HepG2 (cell line): ENCODE measurements at regions not wholly inside any gene's neighbourhood (a gene's known extent, or its start where the extent isn't known, plus 50 kb on each side); places are given as distances from the start of the nearest gene placed in this dataset.

Source experiments
- ATAC-seq: fragments of 200-7000 bp; cut with Tn5 transposase; 3 replicates; pipeline ENCODE4 v1.9.1; 2020; ENCODE audit warnings: mild to moderate bottlenecking, moderate library complexity
- BruUV-seq: library from RNA; stranded (reverse); fragments of 400-500 nt; replicated peaks from 2 replicates; lab custom pipeline; 2021; lab: Mats Ljungman, UMichigan
- CTCF ChIA-PET: fragments of 300-600 bp; formaldehyde crosslinking; extraction: SDS; loops from one replicate; lab custom pipeline; 2021; ENCODE audit warnings: low total read pairs, inconsistent platforms, low intra/inter-chr PET ratio; lab: Yijun Ruan, JAX
- POLR2A ChIA-PET: fragments of 350-600 bp; sonication (Branson Sonifier 250); formaldehyde crosslinking; loops from one replicate; lab custom pipeline; 2020; ENCODE audit warnings: antibody characterized with exemption, inconsistent platforms; lab: Yijun Ruan, JAX
- DNase-seq: peaks from one replicate; pipeline ENCODE4 v3.0.0-alpha.2; 2015; ENCODE audit warnings: low spot score
- FAIRE-seq: peaks from 3 replicates; lab custom pipeline; 2011; peaks lifted over from hg19 to GRCh38; lab: Jason Lieb, UNC
- H2AFZ ChIP-seq: one replicate; pipeline ENCODE4 v1.6.1; 2011; ENCODE audit warnings: low read length, inconsistent platforms
- H3K27ac ChIP-seq: fragments of 300-600 bp; 3 replicates; pipeline ENCODE4 v1.8.0; 2011; ENCODE audit warnings: mixed run types, mild to moderate bottlenecking, mixed read lengths, low read length, inconsistent platforms; ENCODE audit not compliant: insufficient read depth; ENCODE audit errors: extremely low read length
- H3K27me3 ChIP-seq, 2 experiments: fragments of 200-600 bp in 1 of 2; 2 replicates in 1 of 2; 3 replicates in 1 of 2; pipeline versions ENCODE4 v1.6.0 to v1.8.0; 2011; ENCODE audit warnings: low read length in 2 of 2, mild to moderate bottlenecking in 2 of 2, moderate library complexity in 2 of 2, inconsistent platforms in 1 of 2; ENCODE audit not compliant: insufficient read depth in 2 of 2, control insufficient read depth in 1 of 2
- H3K36me3 ChIP-seq, 2 experiments: fragments of 200-600 bp in 1 of 2; replicated peaks in 1 of 2; 2 replicates in 1 of 2; 3 replicates in 1 of 2; pipeline versions ENCODE4 v1.5.1 to v1.8.0; 2011; ENCODE audit warnings: low read length in 2 of 2, inconsistent platforms in 1 of 2; ENCODE audit not compliant: insufficient read depth in 2 of 2, control insufficient read depth in 1 of 2
- H3K4me1 ChIP-seq: 2 replicates; pipeline ENCODE4 v1.5.1; 2012; ENCODE audit warnings: low read length, inconsistent platforms; ENCODE audit not compliant: insufficient read depth
- H3K4me2 ChIP-seq: 2 replicates; pipeline ENCODE4 v1.6.0; 2011; ENCODE audit warnings: low read depth, low read length, inconsistent platforms
- H3K4me3 ChIP-seq, 3 experiments: fragments of 200-600 bp in 1 of 3; sonication (generic), shearing (Covaris generic) in 1 of 3; replicated peaks in 1 of 3; 2 replicates each; pipeline ENCODE4 v1.5.1; 2011 to 2016; ENCODE audit warnings: low read length in 3 of 3, inconsistent platforms in 2 of 3, low read depth in 2 of 3, mild to moderate bottlenecking in 2 of 3, control low read depth in 1 of 3, mixed read lengths in 1 of 3; ENCODE audit not compliant: insufficient read depth in 1 of 3
- H3K79me2 ChIP-seq: one replicate; pipeline ENCODE4 v1.6.1; 2011; ENCODE audit warnings: low read length, inconsistent platforms; ENCODE audit not compliant: insufficient read depth
- H3K9ac ChIP-seq: 2 replicates; pipeline ENCODE4 v1.6.0; 2011; ENCODE audit warnings: mild to moderate bottlenecking, low read depth, low read length, inconsistent platforms; ENCODE audit not compliant: insufficient read depth
- H3K9me3 ChIP-seq: 2 replicates; pipeline ENCODE4 v1.5.1; 2012; ENCODE audit warnings: mild to moderate bottlenecking, low read length
- H4K20me1 ChIP-seq: 2 replicates; pipeline ENCODE4 v1.6.0; 2011; ENCODE audit warnings: inconsistent platforms, mild to moderate bottlenecking, low read length, moderate library complexity; ENCODE audit not compliant: insufficient read depth
- ATF3 ChIP-seq: sonication (generic); formaldehyde crosslinking; IDR thresholded peaks from 2 replicates; pipeline ENCODE4 v1.4.0; 2020; ENCODE audit warnings: missing genetic modification reagents
- MEF2D ChIP-seq: sonication (generic); formaldehyde crosslinking; IDR thresholded peaks from 2 replicates; pipeline ENCODE4 v1.5.1; 2020; ENCODE audit warnings: mild to moderate bottlenecking, missing genetic modification reagents
- MLLT10 ChIP-seq: sonication (generic); formaldehyde crosslinking; IDR thresholded peaks from 2 replicates; pipeline ENCODE4 v1.4.0; 2020; ENCODE audit warnings: missing genetic modification reagents
- MNT ChIP-seq: fragments of 450-650 bp; IDR thresholded peaks from 2 replicates; pipeline ENCODE4 v1.6.1; 2016
- MZF1 ChIP-seq: sonication (generic); formaldehyde crosslinking; IDR thresholded peaks from 2 replicates; pipeline ENCODE4 v1.8.1; 2023; ENCODE audit warnings: mild to moderate bottlenecking, missing genetic modification reagents, borderline replicate concordance
- PRPF4 ChIP-seq: fragments of 200-400 bp; formaldehyde crosslinking; IDR thresholded peaks from 2 replicates; pipeline ENCODE4 v1.6.1; 2016; ENCODE audit warnings: low read length, low read depth; ENCODE audit not compliant: poor library complexity, severe bottlenecking
- SALL1 ChIP-seq: sonication (generic); formaldehyde crosslinking; IDR thresholded peaks from 2 replicates; pipeline ENCODE4 v1.8.0; 2022; ENCODE audit warnings: mild to moderate bottlenecking, missing genetic modification reagents
- SUZ12 ChIP-seq: fragments of 150-350 bp; IDR thresholded peaks from 2 replicates; pipeline ENCODE4 v1.6.1; 2014; ENCODE audit warnings: low read depth, low read length
- ZNF280B ChIP-seq: sonication (generic); formaldehyde crosslinking; IDR thresholded peaks from 2 replicates; pipeline ENCODE4 v1.5.0; 2020; ENCODE audit warnings: missing genetic modification reagents, mild to moderate bottlenecking, borderline replicate concordance
- ZNF33A ChIP-seq: sonication (generic); formaldehyde crosslinking; IDR thresholded peaks from 2 replicates; pipeline ENCODE4 v1.5.1; 2020; ENCODE audit warnings: missing genetic modification reagents, mild to moderate bottlenecking, moderate library complexity, borderline replicate concordance
- ZNF558 ChIP-seq: sonication (generic); formaldehyde crosslinking; IDR thresholded peaks from 2 replicates; pipeline ENCODE4 v1.9.0; 2022; ENCODE audit warnings: mild to moderate bottlenecking, missing genetic modification reagents, borderline replicate concordance
- ZNF644 ChIP-seq: IDR thresholded peaks from 2 replicates; pipeline ENCODE4 v1.6.1; 2016; ENCODE audit warnings: low read depth
- ZNF768 ChIP-seq: sonication (generic); formaldehyde crosslinking; IDR thresholded peaks from 2 replicates; pipeline ENCODE4 v1.4.0; 2020; ENCODE audit warnings: missing genetic modification reagents
- WGBS: methylation state at CpG from one replicate; pipeline ENCODE4 v1.1.6; 2017; ENCODE audit warnings: low lambda C conversion rate; 5-methylcytosine and 5-hydroxymethylcytosine counted together
- in situ Hi-C: cut with HindIII; loops from 2 replicates; pipeline ENCODE4 v1.10.0; 2017; ENCODE audit warnings: low pct_unique_long_range_greater_than_20kb; ENCODE audit not compliant: extremely low pct_ligation_motif_present
- intact Hi-C: fragments of 100-400 bp; cut with micrococcal nuclease; formaldehyde crosslinking; loops from one replicate; pipeline ENCODE4 v1.10.0; 2022; ENCODE audit not compliant: unreplicated experiment

- DNase-seq, result no peak
- POLR2A ChIA-PET, result no interaction called here
- FAIRE-seq, result no peak
- no TSS peak for BruUV-seq
- Histone ChIP-seq H3K27me3 (no peaks in the 10 kb centered on the region), H2AFZ (no peak overlapping the region), H4K20me1 (no peaks in the 10 kb centered on the region), H3K9ac (no peak overlapping the region), H3K36me3 (no peaks in the 10 kb centered on the region), H3K4me2 (no peak overlapping the region), H3K4me3 (no peak overlapping the region), H3K27ac (no peak overlapping the region), H3K79me2 (no peaks in the 10 kb centered on the region), H3K4me1 (no peaks in the 10 kb centered on the region)
- in situ Hi-C loops, result no loop called here
- no peak for ATAC-seq
- CTCF ChIA-PET, result no interaction called here
- WGBS, result 0% methylated on average over 4 of the region's 6 CpGs
- intact Hi-C loops, result no loop called here
- TF ChIP-seq MZF1 (CRISPR knock-in tag) (no peak), MNT (peak; percentile 15; the same call in 1 of the 2 replicates)
- TF ChIP-seq, all 625 proteins: peak for 1
- H3K9me3 ChIP-seq, result peaks cover 75% of the 10 kb centered on the region
Measured at GRCh38 chr19:24004166-24004565, 82.8 kb upstream of the ZNF254 start.

- FAIRE-seq, result no peak
- Histone ChIP-seq H3K79me2 (peaks cover 11% of the 10 kb centered on the region), H3K9me3 (no peaks in the 10 kb centered on the region), H3K4me2 (peak overlapping the region; percentile 50), H3K9ac (no peak overlapping the region), H3K4me3 (no peak overlapping the region), H3K4me1 (peaks cover 30% of the 10 kb centered on the region), H2AFZ (no peak overlapping the region), H4K20me1 (no peaks in the 10 kb centered on the region), H3K36me3 (no peaks in the 10 kb centered on the region), H3K27ac (no peak overlapping the region), H3K27me3 (no peaks in the 10 kb centered on the region; a peak in 1 of 5 replicates)
- in situ Hi-C loops, result loop anchor here (25.0 kb wide), 1 partner anchor 768 kb away; the partner anchor contains the start of gene ZNF724
- no TSS peak for BruUV-seq
- peak; percentile 25 for DNase-seq
- ATAC-seq, result peak; percentile 12; the same call in 2 of the 3 replicates
- intact Hi-C loops, result no loop called here
- 2% methylated on average over 7 of the region's 8 CpGs for WGBS
- CTCF ChIA-PET, result no interaction called here
- POLR2A ChIA-PET, result interaction anchor here (1.2 kb wide), 1 partner anchor 11 kb away, joined by 3 read pairs; no protein-coding TSS in a partner anchor
- TF ChIP-seq ZNF280B (CRISPR knock-in tag), result no peak
- no peak for TF ChIP-seq ZNF558
- TF ChIP-seq ZNF33A (CRISPR knock-in tag), result no peak
- no peak for TF ChIP-seq ZNF768 (CRISPR knock-in tag)
- TF ChIP-seq SALL1, result 0 out of 2 replicates have a peak, but pooled peaks have one; percentile 11
- TF ChIP-seq ATF3 (CRISPR knock-in tag), result no peak
- TF ChIP-seq MLLT10 (CRISPR knock-in tag), result no peak
- no peak for TF ChIP-seq ZNF644 (CRISPR knock-in tag)
- 0 out of 2 replicates have a peak, but pooled peaks have one; percentile 39 for TF ChIP-seq MEF2D (CRISPR knock-in tag)
- no peak for TF ChIP-seq PRPF4
- no peak for TF ChIP-seq SUZ12
Measured at GRCh38 chr19:24029941-24030636, 56.9 kb upstream of the ZNF254 start.
